ENCODE measurements at regions not wholly inside any gene's neighbourhood (a gene's known extent, or its start where the extent isn't known, plus 50 kb on each side); places are given as distances from the start of the nearest gene placed in this dataset.

- H3K27me3 ChIP-seq (ENCODE audit: control insufficient read depth, insufficient read depth, low read length), result no peaks in the 10 kb centered on the region
- in situ Hi-C loops (cut with HindIII; ENCODE audit: low pct_unique_long_range_greater_than_20kb, low sequenced_read_pairs) (no loop called here), intact Hi-C loops (cut with micrococcal nuclease; ENCODE audit: unreplicated experiment) (no loop called here)
- no peaks in the 10 kb centered on the region for H3K9me3 ChIP-seq (ENCODE audit: control insufficient read depth, insufficient read depth, low read depth, low read length)
- ChIA-PET CTCF (no interaction called here), POLR2A (no interaction called here)
- no peaks in the 10 kb centered on the region for H3K36me3 ChIP-seq (ENCODE audit: control insufficient read depth, insufficient read depth, low read length)
- H3K27ac ChIP-seq (ENCODE audit: low read length), result no peak overlapping the region
- TF ChIP-seq CTCF (IDR thresholded peaks at IDR 0.05) (no peak), TCF7L2 (IDR thresholded peaks at IDR 0.05; ENCODE audit: low read depth, low read length) (no peak), REST (IDR thresholded peaks at IDR 0.05; ENCODE audit: insufficient read depth in 1 of 2, low read depth in 2 of 2, low read length in 1 of 2) (no peak), POLR2AphosphoS5 (IDR thresholded peaks at IDR 0.05; ENCODE audit: low read depth, low read length) (no peak), SIN3A (IDR thresholded peaks at IDR 0.05; ENCODE audit: borderline replicate concordance, insufficient read depth, low read depth, low read length) (no peak)
- no peaks in the 10 kb centered on the region for H3K4me1 ChIP-seq (ENCODE audit: control insufficient read depth, insufficient read depth, low read length)
- DNase-seq (ENCODE audit: low read depth, low spot score), result no peak
- H3K4me3 ChIP-seq (ENCODE audit: low read depth in 2 of 2, low read length in 2 of 2), result no peak overlapping the region
- no TSS peak for BruUV-seq (replicated peaks)
- no peak for ATAC-seq
Observed at GRCh38 chr4:138088449-138089208, 153.5 kb downstream of the SLC7A11 start.

- POLR2A ChIA-PET, result no interaction called here
Observed at GRCh38 chr4:138087066-138087719, 155.0 kb downstream of the SLC7A11 start.

More at GRCh38 chr4:138087066-138087719, 155.0 kb downstream of the SLC7A11 start:
- DNase-seq (ENCODE audit: low read depth, low spot score) (no peak), ATAC-seq (no peak)
- in situ Hi-C loops (cut with HindIII; ENCODE audit: low pct_unique_long_range_greater_than_20kb, low sequenced_read_pairs), result no loop called here
- CTCF ChIA-PET, result no interaction called here
- Histone ChIP-seq H3K4me1 (ENCODE audit: control insufficient read depth, insufficient read depth, low read length) (no peaks in the 10 kb centered on the region), H3K27ac (ENCODE audit: low read length) (no peak overlapping the region), H3K4me3 (ENCODE audit: low read depth in 2 of 2, low read length in 2 of 2) (no peak overlapping the region), H3K36me3 (ENCODE audit: control insufficient read depth, insufficient read depth, low read length) (no peaks in the 10 kb centered on the region), H3K9me3 (ENCODE audit: control insufficient read depth, insufficient read depth, low read depth, low read length) (no peaks in the 10 kb centered on the region), H3K27me3 (ENCODE audit: control insufficient read depth, insufficient read depth, low read length) (no peaks in the 10 kb centered on the region)
- TF ChIP-seq POLR2AphosphoS5 (IDR thresholded peaks at IDR 0.05; ENCODE audit: low read depth, low read length) (no peak), REST (IDR thresholded peaks at IDR 0.05; ENCODE audit: insufficient read depth in 1 of 2, low read depth in 2 of 2, low read length in 1 of 2) (no peak), TCF7L2 (IDR thresholded peaks at IDR 0.05; ENCODE audit: low read depth, low read length) (no peak), SIN3A (IDR thresholded peaks at IDR 0.05; ENCODE audit: borderline replicate concordance, insufficient read depth, low read depth, low read length) (no peak), CTCF (IDR thresholded peaks at IDR 0.05) (no peak)
- intact Hi-C loops (cut with micrococcal nuclease; ENCODE audit: unreplicated experiment), result no loop called here
- BruUV-seq (replicated peaks), result no TSS peak

Measured in Panc1 (cell line).